Activated CD4-positive, alpha-beta memory T cell treated with anti-CD3 and anti-CD28 coated beads, Interleukin-2, amount 10 ng/mL, durations not matched to agents 7 days and 5 days (primary cell): ENCODE measurements at regions not wholly inside any gene's neighbourhood (a gene's known extent, or its start where the extent isn't known, plus 50 kb on each side); places are given as distances from the start of the nearest gene placed in this dataset.

Experiments used
- CTCF ChIA-PET: fragments of 350-600 bp; sonication (Branson Sonifier 250); formaldehyde crosslinking; loops from one replicate; lab custom pipeline; 2021; ENCODE audit warnings: antibody characterized with exemption, inconsistent platforms; lab: Charles Lee
- POLR2A ChIA-PET: fragments of 350-600 bp; sonication (Branson Sonifier 250); formaldehyde crosslinking; loops from one replicate; lab custom pipeline; 2021; ENCODE audit warnings: antibody characterized with exemption; lab: Charles Lee
- DNase-seq: peaks from one replicate; pipeline ENCODE4 v3.0.0-alpha.2; 2020
- H3K27ac Mint-ChIP-seq: one replicate; pipeline ENCODE4 v1.8.0; 2021; ENCODE audit warnings: mild to moderate bottlenecking, mixed read lengths
- H3K27me3 Mint-ChIP-seq: one replicate; pipeline ENCODE4 v1.8.0; 2021; ENCODE audit warnings: mixed read lengths
- H3K36me3 Mint-ChIP-seq: one replicate; pipeline ENCODE4 v1.8.0; 2021; ENCODE audit warnings: low read depth, mixed read lengths
- H3K4me1 Mint-ChIP-seq: one replicate; pipeline ENCODE4 v1.8.0; 2021; ENCODE audit warnings: mixed read lengths
- H3K4me3 Mint-ChIP-seq: one replicate; pipeline ENCODE4 v1.8.0; 2021; ENCODE audit warnings: mild to moderate bottlenecking, mixed read lengths
- H3K9me3 Mint-ChIP-seq: one replicate; pipeline ENCODE4 v1.8.0; 2021; ENCODE audit warnings: mixed read lengths

DNA sequence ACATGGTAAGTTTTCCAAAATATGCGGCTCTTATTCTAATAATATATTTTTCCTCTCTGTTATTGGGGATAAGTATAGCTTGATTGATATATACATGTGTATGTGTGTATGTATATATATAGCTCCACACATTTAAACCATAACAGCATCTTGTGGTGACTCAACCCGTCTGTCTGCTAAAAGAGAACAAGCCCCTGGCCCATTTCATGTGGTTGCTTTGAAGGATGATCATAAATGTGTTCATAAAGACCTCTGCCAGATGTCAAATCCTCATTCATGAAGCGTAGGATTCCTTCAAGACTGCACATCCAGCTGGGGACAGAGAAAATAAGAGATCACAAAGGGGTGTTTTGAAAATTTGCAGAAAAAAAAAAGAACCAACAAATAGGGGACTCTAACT is 79.3 kb downstream of the RHOB start:
- no peak overlapping the region for H3K27ac Mint-ChIP-seq
- ChIA-PET CTCF (no interaction called here), POLR2A (interaction anchor here (1.3 kb wide), 1 partner anchor 79 kb away, joined by 3 read pairs; the partner anchor contains the start of gene RHOB)
- no peak for DNase-seq
- H3K4me1 Mint-ChIP-seq = no peaks in the 10 kb centered on the region
- H3K4me3 Mint-ChIP-seq = no peak overlapping the region
- no peaks in the 10 kb centered on the region for H3K36me3 Mint-ChIP-seq
- no peaks in the 10 kb centered on the region for H3K9me3 Mint-ChIP-seq
- peaks cover 5% of the 10 kb centered on the region for H3K27me3 Mint-ChIP-seq

DNA sequence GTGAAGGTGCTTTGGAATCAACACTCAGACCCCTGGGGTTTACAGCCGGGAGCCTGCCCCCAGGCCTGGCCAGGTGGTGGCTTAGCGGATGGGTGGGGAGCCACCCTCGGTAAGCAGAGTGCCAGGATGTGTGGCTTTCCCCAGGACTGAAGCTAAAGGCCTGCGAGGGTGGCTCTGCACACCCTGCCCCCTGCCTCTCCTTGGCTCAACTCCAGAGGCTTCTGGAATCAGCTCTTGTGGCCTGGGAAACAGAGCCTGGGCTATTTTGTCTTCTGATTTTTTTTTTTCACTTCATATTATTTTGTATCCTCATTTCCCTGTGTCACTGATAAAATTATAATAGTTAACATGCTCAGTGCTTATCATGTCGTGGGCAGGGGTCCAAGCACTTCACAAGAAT is 79.8 kb downstream of the RHOB start:
- Mint-ChIP-seq H3K9me3 (no peaks in the 10 kb centered on the region), H3K27ac (no peak overlapping the region), H3K4me3 (no peak overlapping the region), H3K36me3 (no peaks in the 10 kb centered on the region), H3K27me3 (peaks cover 5% of the 10 kb centered on the region), H3K4me1 (no peaks in the 10 kb centered on the region)
- CTCF ChIA-PET = no interaction called here
- no peak for DNase-seq
- POLR2A ChIA-PET = no interaction called here

DNA sequence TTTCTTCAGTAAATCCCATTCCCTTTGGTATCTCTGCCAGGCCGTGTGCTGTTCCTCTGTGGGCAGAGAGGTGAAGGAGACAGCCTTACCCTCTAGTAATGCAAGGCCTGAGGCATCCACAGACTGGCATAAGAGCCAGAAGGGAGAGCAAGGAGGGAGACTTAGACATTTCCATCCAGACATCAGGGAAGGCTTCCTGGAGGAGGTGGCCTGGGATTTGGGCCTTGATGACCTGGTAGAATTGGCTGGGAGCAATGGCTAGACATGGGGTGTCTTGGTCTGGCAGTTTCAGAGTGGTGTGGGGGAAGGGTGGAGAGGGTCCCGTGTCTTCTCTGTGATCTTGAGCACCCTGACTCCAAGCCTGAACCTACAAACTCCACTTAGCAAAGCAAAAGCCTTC is 81.8 kb downstream of the RHOB start:
- no peak for DNase-seq
- Mint-ChIP-seq H3K36me3 (no peaks in the 10 kb centered on the region), H3K4me3 (no peak overlapping the region), H3K27me3 (peaks cover 4% of the 10 kb centered on the region), H3K27ac (no peak overlapping the region), H3K4me1 (no peaks in the 10 kb centered on the region), H3K9me3 (no peaks in the 10 kb centered on the region)
- ChIA-PET CTCF (no interaction called here), POLR2A (no interaction called here)

DNA sequence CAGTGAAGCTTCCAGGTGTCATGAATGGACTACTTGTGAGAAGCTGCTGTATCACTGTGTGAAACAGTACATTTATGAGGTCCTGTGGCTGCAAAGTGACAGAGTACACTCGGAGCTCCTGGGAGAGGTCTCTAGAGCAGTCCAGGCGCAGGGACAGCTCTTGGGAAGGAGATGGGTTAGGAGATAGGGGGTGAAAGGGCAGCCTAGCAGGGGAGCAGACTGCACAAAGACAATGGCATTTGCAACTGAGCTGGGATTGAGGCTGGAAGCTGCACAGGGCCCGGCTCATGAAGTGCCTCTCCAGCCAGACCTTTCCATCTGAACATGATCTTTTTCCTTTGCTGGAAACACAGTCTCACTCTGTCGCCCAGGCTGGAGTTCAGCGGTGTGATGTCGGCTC is 83.6 kb downstream of the RHOB start:
- Mint-ChIP-seq H3K27ac (no peak overlapping the region), H3K9me3 (no peaks in the 10 kb centered on the region), H3K36me3 (no peaks in the 10 kb centered on the region), H3K27me3 (peaks cover 4% of the 10 kb centered on the region), H3K4me3 (no peak overlapping the region), H3K4me1 (no peaks in the 10 kb centered on the region)
- POLR2A ChIA-PET = no interaction called here
- DNase-seq = no peak
- CTCF ChIA-PET = no interaction called here

DNA sequence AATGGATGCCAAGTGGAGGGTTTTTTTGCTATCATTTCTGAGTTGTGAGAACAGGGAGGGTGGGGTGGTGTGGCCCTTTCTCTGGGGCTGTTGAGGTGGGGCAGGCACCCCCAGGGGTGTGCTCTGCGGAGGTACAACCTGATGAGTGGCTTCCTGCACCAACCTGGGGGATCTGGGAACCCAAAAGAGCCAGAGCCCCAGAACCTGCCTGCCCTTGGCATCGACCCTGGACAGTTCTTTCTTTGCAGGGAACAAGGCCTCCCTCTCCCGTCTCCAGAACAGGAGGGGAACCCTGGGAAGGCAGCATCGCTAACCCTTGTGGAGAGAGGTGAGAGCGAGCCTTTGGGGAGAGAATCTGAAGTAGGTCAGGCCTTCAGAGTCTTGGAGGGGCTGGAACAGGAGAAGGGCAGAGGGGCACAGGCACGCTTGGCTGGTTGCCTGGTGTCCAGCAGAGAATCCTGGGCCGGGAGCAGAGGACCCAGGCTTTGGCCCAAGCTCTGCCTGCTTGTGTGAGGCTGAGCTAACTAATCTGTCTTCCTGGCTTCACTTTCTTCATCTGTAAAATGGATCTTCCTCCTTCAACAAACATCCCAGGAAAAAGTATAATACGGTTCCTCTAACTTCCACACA is 84.9 kb downstream of the RHOB start:
- peaks cover 4% of the 10 kb centered on the region for H3K27me3 Mint-ChIP-seq
- no peak overlapping the region for H3K27ac Mint-ChIP-seq
- ChIA-PET CTCF (no interaction called here), POLR2A (no interaction called here)
- H3K4me3 Mint-ChIP-seq = no peak overlapping the region
- H3K36me3 Mint-ChIP-seq = no peaks in the 10 kb centered on the region
- no peaks in the 10 kb centered on the region for H3K9me3 Mint-ChIP-seq
- no peak for DNase-seq
- no peaks in the 10 kb centered on the region for H3K4me1 Mint-ChIP-seq

DNA sequence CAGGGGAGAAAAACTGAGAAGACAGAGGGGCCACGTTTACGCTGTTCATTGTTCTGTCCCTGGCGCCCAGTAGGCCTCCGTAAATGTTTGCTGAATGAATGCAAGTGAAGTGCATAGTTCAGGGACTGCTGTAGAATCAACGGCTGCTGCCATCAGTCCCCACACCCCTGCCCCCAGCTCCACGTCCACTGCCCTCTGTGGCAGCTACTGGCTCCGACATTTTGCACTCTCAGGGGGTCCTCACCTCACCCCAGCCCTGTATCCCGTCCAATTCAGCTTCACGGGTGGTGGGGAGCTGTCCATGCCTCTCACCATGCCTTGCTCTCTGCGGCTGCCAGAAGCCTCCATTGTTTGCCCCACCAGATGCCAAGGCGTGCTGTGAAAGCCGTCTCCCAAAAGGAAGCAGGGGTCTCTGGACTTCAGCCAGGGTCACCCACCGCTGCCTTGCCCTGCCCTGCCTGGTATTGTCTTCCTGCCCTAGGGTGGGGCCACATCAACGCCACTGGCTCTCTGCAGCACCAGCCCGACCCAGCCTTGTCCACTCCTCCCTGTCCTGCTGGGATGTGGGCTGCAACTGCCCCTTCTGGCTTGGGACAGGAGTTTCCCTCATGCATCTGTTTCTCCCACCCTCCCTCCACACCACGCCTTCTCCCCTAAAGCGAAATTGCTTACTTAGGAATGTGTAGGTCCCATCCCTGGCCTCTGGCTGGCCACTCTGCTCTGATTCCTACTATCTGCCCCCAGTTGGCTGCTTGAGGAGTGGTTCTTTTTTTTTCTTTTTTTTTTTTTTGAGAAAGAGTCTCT is 86.0 kb downstream of the RHOB start:
- POLR2A ChIA-PET = no interaction called here
- peaks cover 4% of the 10 kb centered on the region for H3K27me3 Mint-ChIP-seq
- no peak for DNase-seq
- H3K4me1 Mint-ChIP-seq = no peaks in the 10 kb centered on the region
- H3K4me3 Mint-ChIP-seq = no peak overlapping the region
- no peaks in the 10 kb centered on the region for H3K9me3 Mint-ChIP-seq
- CTCF ChIA-PET = no interaction called here
- H3K36me3 Mint-ChIP-seq = no peaks in the 10 kb centered on the region
- H3K27ac Mint-ChIP-seq = no peak overlapping the region

DNA sequence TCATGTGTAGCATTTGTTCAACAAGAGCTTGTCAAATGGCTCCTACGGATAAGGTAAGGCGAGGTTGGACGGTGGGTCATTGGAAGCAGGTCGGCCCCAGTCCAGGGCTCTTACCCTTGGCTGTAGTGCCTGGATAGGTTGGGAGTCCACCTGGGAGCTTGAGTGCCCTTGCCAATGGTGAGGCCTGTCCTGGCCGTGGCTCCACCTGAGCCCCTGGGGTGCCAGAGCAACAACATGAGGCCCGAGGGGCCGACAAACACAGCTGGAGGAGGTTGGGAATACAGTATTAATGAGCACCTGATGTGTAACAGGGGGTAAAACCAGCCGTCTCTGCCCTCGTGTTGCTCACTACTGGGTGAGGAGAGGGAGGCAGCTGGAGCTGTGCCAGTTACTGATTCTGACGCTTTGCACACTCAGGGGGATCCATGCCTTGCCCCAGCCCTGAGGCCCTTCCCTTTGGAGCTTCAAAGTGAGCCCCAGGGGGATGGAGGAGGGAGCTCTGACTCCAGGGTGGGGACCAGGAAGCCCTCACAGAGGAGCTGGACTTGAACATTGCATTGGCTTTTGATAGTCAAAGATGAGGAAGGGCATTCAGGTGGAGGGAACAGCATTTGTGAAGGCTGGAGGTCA is 87.2 kb downstream of the RHOB start:
- H3K36me3 Mint-ChIP-seq = no peaks in the 10 kb centered on the region
- CTCF ChIA-PET = no interaction called here

DNA sequence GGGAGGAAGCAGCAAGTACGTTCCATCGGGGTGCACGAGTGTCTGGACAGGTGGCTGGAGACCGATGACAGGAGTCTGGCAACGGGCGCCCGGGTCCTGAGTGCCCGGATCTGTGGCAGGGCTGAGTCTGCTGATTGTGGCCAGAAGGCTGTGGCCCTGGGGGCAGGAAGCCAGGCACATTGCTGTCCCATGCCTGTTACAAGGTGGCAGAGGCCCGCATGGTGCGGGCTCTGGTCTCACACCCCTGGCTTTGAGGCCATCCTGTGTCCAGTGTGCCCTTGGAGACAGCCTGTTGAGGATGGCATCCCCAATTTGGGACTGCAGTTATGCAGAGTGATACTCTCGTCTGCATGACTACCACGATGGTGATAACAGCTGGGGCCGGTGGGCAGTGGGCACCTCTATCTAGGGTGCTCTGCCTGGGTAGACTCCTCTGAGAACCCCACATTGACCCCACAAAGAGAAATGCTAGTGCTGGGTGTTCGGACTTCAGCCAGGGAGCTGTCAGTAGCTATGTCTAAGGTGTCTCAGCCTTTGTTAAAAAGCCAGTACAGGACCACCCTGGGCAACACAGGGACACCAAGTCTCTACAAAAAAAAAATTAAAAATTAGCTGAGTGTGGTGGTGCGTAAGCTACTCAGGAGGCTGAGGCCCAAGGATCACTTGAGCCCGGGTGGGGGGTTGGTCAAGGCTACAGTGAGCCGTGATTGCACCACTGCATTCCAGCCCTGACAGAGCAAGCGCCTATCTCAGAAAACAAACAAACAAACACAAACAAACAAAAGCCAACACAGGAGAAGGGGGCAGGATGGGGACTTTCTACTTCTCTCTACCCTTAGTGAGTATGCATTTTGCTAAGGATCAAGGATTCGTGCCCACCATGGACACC is 88.3 kb downstream of the RHOB start:
- POLR2A ChIA-PET = no interaction called here
- Mint-ChIP-seq H3K4me1 (peaks cover 7% of the 10 kb centered on the region), H3K27ac (no peak overlapping the region), H3K4me3 (no peak overlapping the region), H3K27me3 (peaks cover 6% of the 10 kb centered on the region), H3K36me3 (no peaks in the 10 kb centered on the region), H3K9me3 (no peaks in the 10 kb centered on the region)
- CTCF ChIA-PET = no interaction called here
- no peak for DNase-seq

More for the DNA sequence above, 87.2 kb downstream of the RHOB start:
- H3K27me3 Mint-ChIP-seq = peaks cover 5% of the 10 kb centered on the region
- no peak for DNase-seq
- H3K4me3 Mint-ChIP-seq = no peak overlapping the region
- no peaks in the 10 kb centered on the region for H3K9me3 Mint-ChIP-seq
- POLR2A ChIA-PET = no interaction called here
- peaks cover under 1% of the 10 kb centered on the region for H3K4me1 Mint-ChIP-seq
- H3K27ac Mint-ChIP-seq = no peak overlapping the region

DNA sequence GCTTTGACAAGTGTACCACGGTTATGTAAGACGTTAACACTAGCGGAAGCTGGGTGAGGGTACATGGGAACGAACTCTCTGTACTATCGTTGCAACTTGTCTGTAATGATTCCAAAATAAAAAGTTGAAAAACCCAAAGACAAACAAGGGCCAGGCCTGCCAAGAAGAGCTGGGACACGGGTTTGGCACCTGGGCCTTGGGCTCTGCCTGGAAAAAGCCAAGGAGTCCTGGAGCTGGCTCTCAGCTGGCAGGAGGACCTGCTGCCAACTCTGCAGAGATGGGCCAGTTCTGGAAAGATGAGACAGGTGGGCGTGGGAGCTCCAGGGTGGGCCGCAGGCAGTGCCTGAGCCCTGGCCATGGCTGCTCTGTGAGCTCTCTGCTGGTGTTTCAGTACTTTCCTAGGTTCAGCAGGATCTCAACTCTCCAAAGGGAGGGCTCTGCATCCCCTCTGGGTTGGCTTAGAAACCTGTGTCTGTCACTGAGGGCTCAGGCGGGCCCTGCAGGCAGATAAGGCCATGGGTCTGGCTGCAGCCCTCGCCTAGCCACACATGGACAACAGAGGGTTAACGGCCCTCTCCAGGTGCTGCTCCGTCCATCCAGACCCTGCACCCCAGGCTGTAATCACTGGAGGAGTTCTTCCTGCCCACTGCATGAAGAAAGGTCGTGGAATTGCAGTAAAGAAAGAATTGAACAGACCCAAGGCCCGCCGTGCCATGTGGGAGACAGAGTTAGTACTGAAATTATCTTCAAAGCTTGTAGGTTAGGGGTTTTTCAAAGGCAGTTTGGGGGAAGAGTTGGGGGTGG is 89.9 kb downstream of the RHOB start:
- Mint-ChIP-seq H3K4me1 (peaks cover 7% of the 10 kb centered on the region), H3K27ac (no peak overlapping the region), H3K9me3 (no peaks in the 10 kb centered on the region), H3K27me3 (peaks cover 6% of the 10 kb centered on the region), H3K36me3 (no peaks in the 10 kb centered on the region), H3K4me3 (no peak overlapping the region)
- CTCF ChIA-PET = no interaction called here
- DNase-seq = no peak
- POLR2A ChIA-PET = no interaction called here

DNA sequence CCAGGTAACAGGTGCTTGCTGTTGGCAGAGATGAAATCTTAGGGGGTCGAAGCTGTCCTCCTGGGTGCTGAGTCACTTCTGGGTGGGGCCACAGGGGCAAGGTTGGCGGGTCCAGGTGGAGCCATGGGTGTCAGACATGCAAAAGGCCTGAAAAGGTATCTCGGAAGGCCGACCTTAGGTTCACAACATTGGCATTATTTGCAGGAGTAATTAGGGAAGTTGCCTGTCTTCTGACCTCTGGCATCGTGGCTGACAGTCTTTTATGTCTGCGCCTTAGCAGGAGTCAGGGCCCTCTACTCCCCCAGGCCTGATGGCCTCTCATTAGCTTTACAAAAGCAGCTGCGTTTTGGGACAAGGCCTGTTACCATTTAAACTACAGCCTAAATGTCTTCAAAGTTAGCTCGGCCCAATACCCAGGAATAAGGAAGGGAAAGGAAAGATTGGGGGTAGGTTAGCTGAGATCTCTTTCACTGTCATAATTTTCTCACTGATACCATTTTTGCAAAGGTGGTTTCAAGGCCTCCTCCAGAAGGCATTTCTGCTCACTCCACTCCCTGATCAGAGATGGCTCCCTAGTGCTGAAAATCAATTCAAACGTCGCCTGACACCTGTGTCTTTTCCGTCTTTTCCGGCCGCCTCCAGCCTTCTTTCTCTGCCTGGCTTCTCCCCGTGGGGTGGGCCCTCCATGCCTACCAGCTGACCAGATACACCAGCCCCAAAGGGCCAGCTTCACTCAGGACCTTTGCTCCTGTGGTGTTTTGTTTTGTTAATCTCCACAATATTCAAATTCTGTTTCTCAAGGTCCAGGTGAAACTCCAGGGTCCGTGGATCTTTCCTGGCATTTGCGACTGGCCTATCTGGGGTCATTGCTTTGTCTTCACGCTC is 90.8 kb downstream of the RHOB start:
- peaks cover 7% of the 10 kb centered on the region for H3K4me1 Mint-ChIP-seq
- no peaks in the 10 kb centered on the region for H3K36me3 Mint-ChIP-seq
- no peak overlapping the region for H3K27ac Mint-ChIP-seq
- DNase-seq = no peak
- ChIA-PET POLR2A (interaction anchor here (1.0 kb wide), 1 partner anchor 14 kb away, joined by 3 read pairs; no protein-coding TSS in a partner anchor), CTCF (interaction anchor here (1.2 kb wide), 1 partner anchor 91 kb away, joined by 3 read pairs; the partner anchor contains the start of gene RHOB)
- no peak overlapping the region for H3K4me3 Mint-ChIP-seq
- peaks cover 7% of the 10 kb centered on the region for H3K27me3 Mint-ChIP-seq
- H3K9me3 Mint-ChIP-seq = no peaks in the 10 kb centered on the region

DNA sequence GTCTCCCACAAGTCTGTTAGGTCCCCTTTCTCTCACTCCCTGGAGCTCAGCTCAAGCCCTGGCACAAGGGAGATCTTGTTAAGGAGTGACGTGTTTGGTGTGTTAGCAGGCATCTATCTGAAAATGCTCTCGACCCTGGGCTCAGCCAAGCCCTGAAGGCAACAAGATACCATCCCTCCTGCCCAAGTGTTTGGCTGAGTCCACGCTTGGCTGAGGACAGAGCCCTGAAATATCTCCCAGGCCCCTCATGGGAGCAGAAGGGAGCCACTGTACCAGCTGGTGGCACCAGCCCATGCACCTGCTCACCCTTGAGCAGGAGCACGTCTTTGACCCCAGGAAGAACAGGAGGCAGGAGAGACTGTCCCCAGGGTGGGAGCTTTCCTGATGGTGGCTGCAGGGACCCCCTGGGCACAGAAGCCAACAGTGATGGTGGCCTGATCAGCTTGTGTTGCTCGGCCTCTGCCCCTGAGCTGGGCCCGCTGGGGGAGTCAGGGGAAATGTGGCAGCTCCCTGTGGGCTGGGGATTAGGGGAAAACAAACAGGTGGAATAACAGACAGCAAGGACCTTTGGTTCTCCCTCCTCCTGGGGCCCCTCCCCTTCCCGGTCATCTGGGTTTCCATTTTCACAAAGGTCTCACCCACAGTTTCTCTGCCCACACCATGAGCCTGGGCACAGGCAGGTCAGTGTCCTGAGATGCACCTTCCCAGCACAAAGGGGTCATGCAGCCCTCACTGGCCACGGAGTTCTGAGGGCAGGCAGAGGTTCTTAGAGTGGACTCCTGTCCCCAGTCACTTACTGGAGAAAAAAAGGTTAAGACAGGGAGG is 91.6 kb downstream of the RHOB start:
- Mint-ChIP-seq H3K27me3 (peaks cover 11% of the 10 kb centered on the region), H3K9me3 (no peaks in the 10 kb centered on the region), H3K36me3 (no peaks in the 10 kb centered on the region), H3K4me1 (peaks cover 7% of the 10 kb centered on the region), H3K27ac (no peak overlapping the region), H3K4me3 (no peak overlapping the region)
- DNase-seq = no peak
- ChIA-PET CTCF (interaction anchor here (1.2 kb wide), 1 partner anchor 92 kb away, joined by 3 read pairs; the partner anchor contains the start of gene RHOB), POLR2A (interaction anchor here (1.0 kb wide), 1 partner anchor 15 kb away, joined by 3 read pairs; no protein-coding TSS in a partner anchor)
